ENCODE measurements at regions not wholly inside any gene's neighbourhood (a gene's known extent, or its start where the extent isn't known, plus 50 kb on each side); places are given as distances from the start of the nearest gene placed in this dataset.

DNA sequence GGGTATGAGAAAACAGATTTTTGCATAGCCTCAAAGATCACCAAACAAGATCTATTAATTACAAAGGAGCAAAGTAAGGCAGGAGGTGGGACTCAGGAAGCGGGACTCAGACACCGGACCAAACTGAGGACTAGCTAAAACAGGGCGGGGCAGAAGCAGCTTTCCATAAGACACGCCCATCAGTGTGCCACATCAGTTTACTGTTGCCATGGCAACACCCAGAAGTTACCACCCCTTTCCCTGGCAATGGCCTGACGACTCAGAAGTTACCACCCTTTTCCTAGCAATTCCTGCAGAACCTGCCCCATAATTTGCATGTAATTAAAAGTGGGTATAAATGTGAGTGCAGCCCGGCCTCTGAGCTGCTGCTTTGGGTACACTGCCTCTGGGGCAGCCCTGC is 173.9 kb downstream of the SHANK2 start:
- DNase-seq (ENCODE audit: low read depth in 2 of 3, low spot score in 1 of 3): no peak

DNA sequence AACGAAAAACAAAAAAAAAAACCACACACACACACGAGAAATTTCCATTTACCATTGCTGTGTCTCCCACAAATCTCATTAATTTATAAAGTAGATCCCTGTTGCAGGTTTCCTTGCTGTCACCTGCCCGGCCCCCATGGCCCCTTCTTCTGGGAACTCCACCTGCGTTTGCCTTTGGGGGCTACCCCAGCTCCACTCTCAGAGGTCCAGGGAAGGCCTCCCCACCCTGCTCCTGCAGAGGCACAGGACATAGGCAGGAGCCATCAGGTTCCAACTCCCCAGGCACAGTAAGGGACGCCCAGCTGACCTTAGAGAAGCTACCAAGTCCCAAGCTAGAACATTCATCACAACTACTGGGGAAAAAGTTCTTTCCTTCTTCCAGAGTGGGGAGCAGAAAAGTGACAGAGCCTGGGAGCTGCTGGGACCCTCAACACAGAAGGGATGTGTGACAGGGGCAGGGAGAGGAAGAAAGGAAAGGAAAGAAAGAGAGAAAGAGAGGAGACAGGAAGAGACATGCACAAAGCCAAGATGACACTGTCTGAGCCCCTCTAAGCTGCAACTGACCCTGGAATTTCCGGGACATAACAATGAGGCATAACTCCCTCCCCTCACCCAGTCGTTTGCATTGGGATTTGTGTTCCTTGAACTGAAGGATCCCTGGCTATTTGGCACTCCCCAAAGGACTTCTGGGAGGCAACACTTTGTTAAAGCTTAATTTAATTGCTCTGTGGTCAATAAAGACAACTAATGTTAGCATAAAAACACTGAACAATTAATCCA is 175.7 kb downstream of the SHANK2 start:
- DNase-seq (ENCODE audit: low read depth in 2 of 3, low spot score in 1 of 3): no peak

- no peak for DNase-seq (ENCODE audit: low read depth in 2 of 3, low spot score in 1 of 3)
These were observed 176.4 kb downstream of the SHANK2 start for GRCh38 chr11:71075871-71076420.

DNA sequence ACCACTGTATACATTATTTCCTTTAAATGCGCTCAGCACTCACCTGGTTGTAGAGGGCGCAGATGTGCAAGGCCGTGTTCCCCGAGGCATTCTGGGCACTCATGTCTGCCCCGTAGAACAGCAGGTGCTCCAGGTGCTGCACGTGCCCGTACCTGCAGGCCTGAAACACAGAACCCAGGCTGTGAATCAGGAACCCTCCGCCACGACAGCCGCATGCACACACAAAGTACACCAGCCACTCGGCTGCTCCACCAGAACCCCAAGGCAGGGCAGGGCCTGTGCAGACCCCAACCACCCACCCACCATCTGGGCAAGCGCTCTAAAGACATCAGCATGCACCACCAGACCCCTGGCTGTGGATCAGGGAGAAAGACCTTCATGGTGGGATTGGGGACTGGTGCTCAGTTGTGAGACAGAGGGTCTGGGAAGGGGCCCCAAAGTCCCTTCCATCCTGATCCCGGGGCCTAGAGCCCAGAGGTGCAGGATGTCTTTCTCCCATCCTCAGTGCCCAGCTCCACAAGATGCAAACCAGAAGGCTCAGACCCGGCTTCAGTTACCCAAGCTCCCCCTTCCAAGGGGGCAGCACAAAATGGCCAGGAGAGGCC is 177.2 kb downstream of the SHANK2 start:
- DNase-seq (ENCODE audit: low read depth in 2 of 3, low spot score in 1 of 3): no peak

DNA sequence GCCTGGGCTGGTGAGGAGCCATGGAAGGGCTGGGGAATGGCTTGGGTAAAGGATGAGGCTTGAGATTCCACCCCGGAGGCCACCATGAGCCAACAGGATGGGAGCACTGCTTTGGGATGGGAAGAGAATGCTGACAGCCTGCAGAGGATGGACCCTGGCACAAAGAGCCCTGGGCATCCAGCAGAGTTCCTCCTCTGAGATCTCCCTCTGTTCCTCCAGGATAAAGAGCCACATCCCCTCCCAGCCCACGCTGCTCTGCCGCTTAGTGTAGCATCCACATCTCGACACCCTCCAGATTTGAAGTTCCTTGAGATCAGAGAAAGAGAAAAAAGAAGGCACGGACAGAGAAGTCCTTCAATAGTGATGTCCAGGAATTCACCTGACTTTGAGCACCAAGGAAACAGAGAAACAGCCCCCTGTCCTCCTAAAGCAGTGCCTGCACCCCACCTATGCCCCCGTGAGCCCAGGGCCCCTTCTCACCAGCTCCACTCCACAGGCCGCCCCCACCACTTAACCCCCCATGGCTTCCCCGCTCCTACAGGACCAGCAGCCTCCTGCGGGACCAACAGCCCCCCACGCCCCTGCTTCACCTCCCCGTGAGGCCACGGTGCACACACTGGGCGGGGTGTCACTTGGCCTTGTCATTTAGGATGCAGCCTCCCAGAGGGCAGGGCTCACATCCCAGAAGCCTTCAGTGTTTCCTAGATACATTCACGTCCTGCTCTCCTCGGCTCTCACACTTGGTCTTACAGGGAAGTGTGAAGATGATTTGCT is 180.5 kb downstream of the SHANK2 start:
- DNase-seq (ENCODE audit: low read depth in 2 of 3, low spot score in 1 of 3): no peak

DNA sequence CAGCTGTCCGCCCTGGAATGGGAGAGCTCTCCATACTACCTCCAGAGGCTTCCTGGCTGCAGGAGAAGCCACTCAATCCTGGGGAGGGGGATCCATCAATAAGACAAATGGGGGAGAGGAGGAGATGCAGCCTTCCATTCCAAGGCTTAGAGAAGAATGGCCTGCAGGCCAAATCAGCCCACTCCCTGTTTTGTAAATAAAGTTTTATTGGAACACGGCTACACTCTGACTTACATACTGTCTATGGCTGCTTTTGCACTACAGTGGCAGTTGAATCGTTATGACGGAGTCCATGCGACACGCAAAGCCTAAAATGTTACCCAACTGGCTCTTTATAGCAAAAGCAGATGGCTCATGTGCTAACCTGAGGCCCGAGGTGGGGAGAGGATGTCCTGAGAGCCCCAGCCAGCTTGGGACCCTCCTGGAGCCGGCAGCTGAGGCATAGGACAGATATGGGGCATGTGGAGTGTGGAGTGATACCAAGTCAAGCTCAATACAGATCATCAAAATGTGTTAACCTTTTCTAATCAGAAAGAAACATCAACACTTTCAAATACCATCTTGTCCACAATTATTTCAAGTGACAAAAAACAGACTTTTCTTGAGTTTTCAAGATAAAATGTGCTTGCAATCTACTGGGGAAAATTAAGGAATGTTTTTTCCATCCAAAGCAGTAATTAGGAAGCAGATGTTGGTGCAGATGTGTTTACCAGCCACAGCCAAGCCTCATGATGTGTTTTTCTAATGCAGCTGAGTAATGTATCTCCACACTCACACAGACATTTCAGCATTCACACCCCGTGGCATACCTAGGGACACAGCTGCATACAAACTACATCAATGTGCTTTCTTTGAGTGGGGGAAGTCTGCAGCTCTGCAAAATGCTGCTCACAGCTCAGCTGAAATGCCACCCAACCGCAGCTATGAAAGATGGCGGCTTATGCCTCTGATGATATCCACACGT is 181.6 kb downstream of the SHANK2 start:
- no peak for DNase-seq (ENCODE audit: low read depth in 2 of 3, low spot score in 1 of 3)

DNA sequence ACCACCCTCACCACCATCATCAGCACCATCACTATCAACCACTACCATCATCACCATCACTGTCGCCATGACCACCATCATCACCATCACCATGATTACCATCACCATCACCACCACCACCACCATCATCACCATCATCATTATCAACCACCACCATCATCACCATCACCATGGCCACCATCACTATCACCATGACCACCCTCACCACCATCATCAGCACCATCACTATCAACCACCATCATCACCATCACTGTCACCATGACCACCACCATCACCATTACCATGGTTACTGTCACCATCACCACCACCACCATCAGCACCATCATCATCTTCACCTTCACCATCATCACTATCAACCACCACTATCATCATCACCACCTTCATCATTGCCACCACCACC is 183.4 kb downstream of the SHANK2 start:
- DNase-seq (ENCODE audit: low read depth in 2 of 3, low spot score in 1 of 3): no peak

- DNase-seq (ENCODE audit: low read depth in 2 of 3, low spot score in 1 of 3): no peak
These were observed 184.6 kb downstream of the SHANK2 start for GRCh38 chr11:71067753-71068152.

- no peak for DNase-seq (ENCODE audit: low read depth in 2 of 3, low spot score in 1 of 3)
These were observed 186.1 kb downstream of the SHANK2 start for GRCh38 chr11:71066311-71066710.

- no peak for DNase-seq (ENCODE audit: low read depth in 2 of 3, low spot score in 1 of 3)
These were observed 186.5 kb downstream of the SHANK2 start for GRCh38 chr11:71065841-71066240.

- DNase-seq (ENCODE audit: low read depth in 2 of 3, low spot score in 1 of 3): no peak
These were observed 187.5 kb downstream of the SHANK2 start for GRCh38 chr11:71064702-71065515.

GRCh38 chr11:71064183-71064582 is 188.2 kb downstream of the SHANK2 start:
- DNase-seq (ENCODE audit: low read depth in 2 of 3, low spot score in 1 of 3): no peak

DNA sequence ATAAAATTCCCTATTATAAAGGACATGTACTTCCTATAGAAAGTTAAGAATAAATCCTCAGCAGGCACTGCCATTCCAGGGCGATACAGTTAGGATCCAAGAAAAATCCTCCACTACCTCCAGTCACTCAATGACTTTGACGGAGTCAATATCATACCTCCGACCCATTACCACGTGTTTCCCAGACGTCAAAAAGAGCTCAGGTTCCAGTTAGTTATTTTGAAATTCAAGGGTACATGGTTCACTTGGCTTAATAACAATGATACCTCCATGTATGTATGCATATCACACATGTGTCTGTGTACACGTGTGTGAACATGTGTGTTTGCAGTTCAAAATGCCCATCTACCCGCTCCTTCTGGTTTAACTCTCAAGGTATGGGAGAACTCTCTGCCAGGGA is 189.2 kb downstream of the SHANK2 start:
- no peak for DNase-seq (ENCODE audit: low read depth in 2 of 3, low spot score in 1 of 3)

- no peak for DNase-seq (ENCODE audit: low read depth in 2 of 3, low spot score in 1 of 3)
These were observed 190.2 kb downstream of the SHANK2 start for GRCh38 chr11:71062199-71062598.

DNA sequence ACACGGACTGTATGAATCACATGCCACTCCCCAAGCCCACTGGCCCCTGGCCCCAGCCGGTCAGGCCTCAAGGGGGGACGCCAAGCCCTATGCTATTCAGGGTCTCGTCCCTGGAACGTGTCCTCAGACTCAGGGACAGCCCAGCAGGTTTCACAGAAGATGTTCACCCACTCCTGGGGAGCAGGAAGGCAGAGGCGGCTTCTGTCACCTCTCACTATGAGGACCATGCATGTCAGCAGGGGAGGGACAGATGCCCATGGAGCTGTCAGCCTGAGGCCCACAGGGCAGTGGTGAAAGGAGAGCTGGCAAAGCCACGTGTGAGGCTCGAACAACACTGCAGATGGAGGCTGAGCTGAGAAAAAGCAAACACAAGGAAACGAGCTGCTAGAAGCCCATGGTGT is 192.0 kb downstream of the SHANK2 start:
- DNase-seq (ENCODE audit: low read depth in 2 of 3, low spot score in 1 of 3): no peak

DNA sequence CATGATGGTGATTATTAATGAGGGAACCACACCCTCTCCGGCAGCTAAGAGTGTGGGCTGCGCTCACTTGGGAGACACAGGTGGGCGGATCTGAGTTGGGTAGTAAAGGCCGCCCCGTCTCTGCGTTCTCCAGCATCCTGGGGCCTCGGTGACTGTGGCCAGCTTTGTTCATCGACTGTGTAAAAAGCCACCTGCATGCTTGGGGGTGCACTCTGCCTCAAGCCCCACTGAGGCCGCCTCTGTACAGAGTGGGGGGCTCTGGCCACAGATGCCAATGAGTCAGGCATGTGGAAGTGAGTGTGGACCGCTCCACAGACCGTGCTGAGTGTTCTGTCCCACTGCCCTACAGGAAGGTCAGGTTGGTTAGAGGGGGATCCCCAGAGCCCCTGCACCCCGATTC is 192.7 kb downstream of the SHANK2 start:
- no peak for DNase-seq (ENCODE audit: low read depth in 2 of 3, low spot score in 1 of 3)

- DNase-seq (ENCODE audit: low read depth in 2 of 3, low spot score in 1 of 3): no peak
These were observed 196.5 kb downstream of the SHANK2 start for GRCh38 chr11:71055925-71056324.
